RWPE2 (cell line): ENCODE measurements at regions not wholly inside any gene's neighbourhood (a gene's known extent, or its start where the extent isn't known, plus 50 kb on each side); places are given as distances from the start of the nearest gene placed in this dataset.
A peak's percentile ranks its signal among the peaks of the same experiment; 100 is the strongest.
"Not testable (repeated sequence)": the region's sequence is repeated elsewhere in the genome, so short reads cannot be mapped to it uniquely, and the experiment has no call there.

Source experiments
- ATAC-seq: fragments of 200-7000 bp; cut with Tn5 transposase; 3 replicates; pipeline ENCODE4 v1.9.1; 2021; ENCODE audit warnings: low read depth
- DNase-seq: peaks from one replicate; pipeline ENCODE4 v3.0.0-alpha.2; 2020; ENCODE audit warnings: low spot score
- H3K27ac ChIP-seq: fragments of 450-650 bp; 2 replicates; pipeline ENCODE4 v1.5.1; 2017; ENCODE audit warnings: mild to moderate bottlenecking; ENCODE audit not compliant: poor library complexity, severe bottlenecking
- H3K27me3 ChIP-seq: fragments of 250-450 bp; sonication (Bioruptor Pico); 2 replicates; pipeline ENCODE4 v1.5.1; 2021; ENCODE audit warnings: mild to moderate bottlenecking, moderate library complexity; ENCODE audit not compliant: insufficient read depth, poor library complexity, severe bottlenecking
- H3K36me3 ChIP-seq: fragments of 250-450 bp; sonication (Bioruptor Pico); 2 replicates; pipeline ENCODE4 v1.5.1; 2020; ENCODE audit warnings: low read depth, mild to moderate bottlenecking, moderate library complexity
- H3K4me1 ChIP-seq: fragments of 250-450 bp; sonication (Bioruptor Pico); 2 replicates; pipeline ENCODE4 v1.5.1; 2021; ENCODE audit warnings: mild to moderate bottlenecking, moderate library complexity; ENCODE audit not compliant: insufficient read depth, poor library complexity, severe bottlenecking
- H3K4me3 ChIP-seq: fragments of 250-450 bp; sonication (Bioruptor Pico); 2 replicates; pipeline ENCODE4 v1.5.1; 2021; ENCODE audit warnings: mild to moderate bottlenecking, moderate library complexity; ENCODE audit not compliant: severe bottlenecking
- H3K9me3 ChIP-seq: fragments of 250-450 bp; sonication (Bioruptor Pico); 2 replicates; pipeline ENCODE4 v1.5.1; 2021; ENCODE audit warnings: mild to moderate bottlenecking, moderate library complexity; ENCODE audit not compliant: severe bottlenecking
- TF ChIP-seq, protein P1 (sequence below): fragments of 450-650 bp; IDR thresholded peaks from one replicate; pipeline ENCODE4 v1.5.1; 2017; ENCODE audit warnings: mild to moderate bottlenecking, moderate library complexity; ENCODE audit not compliant: poor library complexity, severe bottlenecking

DNA sequence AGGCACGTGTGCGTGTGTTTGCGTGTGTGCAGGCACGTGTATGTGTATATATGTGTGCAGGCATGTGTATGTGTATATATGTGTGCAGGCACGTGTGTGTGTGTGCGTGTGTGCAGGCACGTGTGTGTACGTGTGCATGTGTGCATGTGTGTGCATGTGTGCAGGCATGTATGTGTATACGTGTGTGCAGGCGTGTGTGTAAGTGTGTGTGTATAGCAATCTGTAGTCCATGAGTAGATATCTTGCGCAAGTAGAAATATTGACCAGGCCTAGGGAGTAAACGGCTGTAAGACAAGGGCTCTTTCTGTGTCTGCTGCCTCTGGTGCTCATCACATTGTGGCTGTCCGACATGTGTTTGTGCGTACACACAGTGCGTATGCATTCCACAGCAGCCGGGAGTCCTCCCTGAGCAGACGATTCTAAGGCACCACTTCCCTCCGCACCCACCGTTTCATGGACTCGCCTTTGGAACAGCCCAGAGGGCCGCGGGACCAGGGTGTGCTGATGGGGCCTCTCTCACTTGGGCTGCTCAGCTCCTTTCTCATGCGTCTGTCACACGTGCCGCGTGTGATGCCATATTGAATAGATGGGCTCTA lies 167.6 kb downstream of the ERMARD start:
- H3K27me3 ChIP-seq = no peaks in the 10 kb centered on the region
- no peaks in the 10 kb centered on the region for H3K4me1 ChIP-seq
- no peak overlapping the region for H3K4me3 ChIP-seq
- H3K27ac ChIP-seq = no peak overlapping the region
- no peak for ATAC-seq
- H3K9me3 ChIP-seq = no peaks in the 10 kb centered on the region
- H3K36me3 ChIP-seq = no peaks in the 10 kb centered on the region
- peak; percentile 4 for DNase-seq
- TF ChIP-seq, protein P1, sequence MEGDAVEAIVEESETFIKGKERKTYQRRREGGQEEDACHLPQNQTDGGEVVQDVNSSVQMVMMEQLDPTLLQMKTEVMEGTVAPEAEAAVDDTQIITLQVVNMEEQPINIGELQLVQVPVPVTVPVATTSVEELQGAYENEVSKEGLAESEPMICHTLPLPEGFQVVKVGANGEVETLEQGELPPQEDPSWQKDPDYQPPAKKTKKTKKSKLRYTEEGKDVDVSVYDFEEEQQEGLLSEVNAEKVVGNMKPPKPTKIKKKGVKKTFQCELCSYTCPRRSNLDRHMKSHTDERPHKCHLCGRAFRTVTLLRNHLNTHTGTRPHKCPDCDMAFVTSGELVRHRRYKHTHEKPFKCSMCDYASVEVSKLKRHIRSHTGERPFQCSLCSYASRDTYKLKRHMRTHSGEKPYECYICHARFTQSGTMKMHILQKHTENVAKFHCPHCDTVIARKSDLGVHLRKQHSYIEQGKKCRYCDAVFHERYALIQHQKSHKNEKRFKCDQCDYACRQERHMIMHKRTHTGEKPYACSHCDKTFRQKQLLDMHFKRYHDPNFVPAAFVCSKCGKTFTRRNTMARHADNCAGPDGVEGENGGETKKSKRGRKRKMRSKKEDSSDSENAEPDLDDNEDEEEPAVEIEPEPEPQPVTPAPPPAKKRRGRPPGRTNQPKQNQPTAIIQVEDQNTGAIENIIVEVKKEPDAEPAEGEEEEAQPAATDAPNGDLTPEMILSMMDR = no peak

- Histone ChIP-seq H3K4me1 (no peaks in the 10 kb centered on the region), H3K9me3 (no peaks in the 10 kb centered on the region), H3K4me3 (no peak overlapping the region), H3K27me3 (no peaks in the 10 kb centered on the region), H3K36me3 (no peaks in the 10 kb centered on the region), H3K27ac (no peak overlapping the region)
- ATAC-seq (no peak), DNase-seq (peak; percentile 19)
- TF ChIP-seq, protein P1 = no peak
These were observed 167.0 kb downstream of the ERMARD start for GRCh38 chr6:169918239-169918953.

- DNase-seq (no peak), ATAC-seq (no peak)
- Histone ChIP-seq H3K27ac (no peak overlapping the region), H3K36me3 (no peaks in the 10 kb centered on the region), H3K9me3 (no peaks in the 10 kb centered on the region), H3K4me3 (no peak overlapping the region), H3K4me1 (no peaks in the 10 kb centered on the region), H3K27me3 (no peaks in the 10 kb centered on the region)
- TF ChIP-seq, protein P1 = no peak
These were observed 165.7 kb downstream of the ERMARD start for GRCh38 chr6:169917153-169917552.

DNA sequence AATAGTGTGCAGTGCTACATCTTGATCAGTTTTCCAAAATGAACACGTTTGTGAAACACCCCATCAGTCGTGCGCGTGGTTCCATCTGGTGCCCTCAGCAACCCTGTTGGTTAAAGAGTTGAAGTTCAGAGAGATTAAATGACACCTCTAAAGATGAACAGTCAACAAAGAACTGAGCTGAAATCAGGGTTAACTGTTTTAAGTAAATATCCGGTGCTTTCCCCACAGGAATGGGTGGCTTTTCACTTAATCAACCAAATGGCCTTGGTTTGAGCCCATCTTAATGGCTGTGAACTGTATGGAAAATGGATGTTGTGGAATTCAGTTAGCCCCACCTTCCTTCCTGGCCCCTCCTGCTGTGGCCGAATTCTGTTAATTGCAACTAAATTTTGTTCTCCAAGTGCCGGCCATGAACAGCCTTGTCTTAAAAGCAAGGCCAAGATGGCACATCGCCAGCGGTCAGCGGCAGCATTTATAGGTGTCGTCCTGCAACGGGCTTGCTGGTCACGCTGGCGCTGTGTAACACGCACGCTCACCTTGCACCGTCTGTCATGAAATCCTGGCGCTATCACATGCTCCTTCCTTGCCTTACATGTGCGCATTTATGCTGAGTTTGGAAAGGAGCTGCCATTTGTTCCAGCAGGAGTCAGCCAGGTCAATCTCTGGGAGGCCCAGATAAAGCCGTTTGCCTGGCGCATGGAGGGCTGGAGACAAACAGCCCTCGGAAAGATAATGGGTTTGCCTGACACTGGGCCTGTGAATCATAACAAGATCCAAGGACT lies 164.5 kb downstream of the ERMARD start:
- no peaks in the 10 kb centered on the region for H3K27me3 ChIP-seq
- no peaks in the 10 kb centered on the region for H3K9me3 ChIP-seq
- no peaks in the 10 kb centered on the region for H3K4me1 ChIP-seq
- ATAC-seq (no peak), DNase-seq (no peak)
- no peak overlapping the region for H3K27ac ChIP-seq
- TF ChIP-seq, protein P1 = no peak
- no peaks in the 10 kb centered on the region for H3K36me3 ChIP-seq
- H3K4me3 ChIP-seq = no peak overlapping the region

- not testable (repeated sequence) for H3K9me3 ChIP-seq
These were observed 162.3 kb downstream of the ERMARD start for GRCh38 chr6:169913745-169914144.

More at GRCh38 chr6:169913745-169914144, 162.3 kb downstream of the ERMARD start:
- not testable (repeated sequence) for H3K4me3 ChIP-seq, H3K27me3 ChIP-seq, H3K27ac ChIP-seq, DNase-seq, H3K36me3 ChIP-seq, ATAC-seq, H3K4me1 ChIP-seq
